ENCODE measurements at regions not wholly inside any gene's neighbourhood (a gene's known extent, or its start where the extent isn't known, plus 50 kb on each side); places are given as distances from the start of the nearest gene placed in this dataset.
A peak's percentile ranks its signal among the peaks of the same experiment; 100 is the strongest.
"Not testable (repeated sequence)": the region's sequence is repeated elsewhere in the genome, so short reads cannot be mapped to it uniquely, and the experiment has no call there.

DNA sequence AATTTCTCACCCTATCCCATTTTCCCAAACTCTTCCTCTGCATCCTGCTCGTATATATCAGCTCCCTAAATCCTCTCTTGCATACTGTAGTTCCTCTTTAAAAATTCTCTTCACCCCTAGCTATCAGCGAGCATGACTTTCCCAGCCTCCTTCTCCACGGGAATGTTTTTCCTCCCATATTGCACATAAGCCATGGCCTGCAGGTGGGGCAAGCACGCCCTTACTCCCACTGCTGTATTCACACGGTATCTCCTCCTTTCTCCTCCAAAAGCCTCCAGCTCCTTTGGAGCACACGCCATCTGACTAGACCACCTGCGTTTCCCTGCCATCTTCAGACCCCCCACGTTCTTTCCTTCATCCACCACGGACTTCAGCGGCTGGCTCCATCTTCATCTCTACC is 208.7 kb upstream of the FRG1 start:
- not testable (repeated sequence) for DNase-seq (ENCODE audit: low spot score in 2 of 2); H3K4me1 ChIP-seq; H3K27ac ChIP-seq; H3K9me3 ChIP-seq; H3K4me3 ChIP-seq; H3K27me3 ChIP-seq; H3K36me3 ChIP-seq
- WGBS, 2 donors = 79 to 82% methylated on average over 10 of the region's 10 CpGs

DNA sequence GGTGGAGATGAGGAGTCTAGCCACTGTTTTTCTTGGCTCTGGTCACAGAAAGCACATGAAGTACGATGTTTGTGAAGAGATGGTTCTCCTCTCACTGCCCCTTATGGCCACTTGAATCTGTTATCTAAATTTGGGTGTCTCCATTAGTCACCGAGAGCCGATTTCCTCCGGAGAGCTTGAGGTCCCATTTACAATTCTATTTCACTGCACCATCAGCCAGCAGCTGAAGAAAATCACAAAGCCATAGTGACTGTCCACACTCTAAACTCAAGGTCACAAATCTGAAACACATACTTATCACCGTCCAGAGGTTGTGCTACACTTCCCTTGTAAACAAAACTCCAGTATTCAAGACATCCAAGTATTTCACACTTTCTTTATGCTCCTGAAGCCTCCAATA is 207.2 kb upstream of the FRG1 start:
- not testable (repeated sequence) for H3K4me1 ChIP-seq; H3K27me3 ChIP-seq; H3K4me3 ChIP-seq; H3K36me3 ChIP-seq; DNase-seq (ENCODE audit: low spot score in 2 of 2); H3K27ac ChIP-seq; H3K9me3 ChIP-seq
- WGBS, 2 donors = 83 to 89% methylated on average over 5 of the region's 5 CpGs

DNA sequence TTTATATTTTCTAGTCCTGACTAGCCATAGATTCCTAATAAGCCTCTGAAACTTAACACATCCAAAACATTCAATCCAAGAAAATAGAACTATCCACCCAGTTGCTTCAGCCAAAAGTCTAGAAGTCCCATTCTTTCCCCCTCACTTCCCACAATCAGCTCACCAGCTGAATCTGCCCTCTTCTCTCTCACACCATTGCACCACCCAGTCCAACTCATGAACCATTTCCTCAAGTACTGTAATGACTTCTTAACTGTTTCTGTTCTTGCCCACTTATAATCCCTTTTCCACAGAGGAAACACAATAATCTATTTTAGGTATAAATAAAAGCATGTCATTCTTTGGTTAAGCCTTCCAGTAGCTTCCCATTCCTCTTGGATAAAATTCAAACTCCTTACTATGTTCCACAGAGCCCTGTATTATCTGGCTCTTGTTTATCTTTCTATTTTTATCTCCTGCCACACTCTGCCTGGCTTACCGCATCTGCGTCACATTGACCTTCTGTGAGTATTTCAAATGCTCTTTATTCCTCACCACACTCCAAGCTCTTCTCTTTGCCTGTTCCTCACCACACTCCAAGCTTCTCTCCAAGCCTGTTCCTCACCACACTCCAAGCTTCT is 205.9 kb upstream of the FRG1 start:
- not testable (repeated sequence) for H3K9me3 ChIP-seq; H3K36me3 ChIP-seq; H3K27me3 ChIP-seq; H3K4me1 ChIP-seq; DNase-seq (ENCODE audit: low spot score in 2 of 2); H3K4me3 ChIP-seq
- peak overlapping the region in 1 of 4 donors; percentile 4 for H3K27ac ChIP-seq
- WGBS, 2 donors = 13 to 57% methylated on average over 2 of the region's 2 CpGs

DNA sequence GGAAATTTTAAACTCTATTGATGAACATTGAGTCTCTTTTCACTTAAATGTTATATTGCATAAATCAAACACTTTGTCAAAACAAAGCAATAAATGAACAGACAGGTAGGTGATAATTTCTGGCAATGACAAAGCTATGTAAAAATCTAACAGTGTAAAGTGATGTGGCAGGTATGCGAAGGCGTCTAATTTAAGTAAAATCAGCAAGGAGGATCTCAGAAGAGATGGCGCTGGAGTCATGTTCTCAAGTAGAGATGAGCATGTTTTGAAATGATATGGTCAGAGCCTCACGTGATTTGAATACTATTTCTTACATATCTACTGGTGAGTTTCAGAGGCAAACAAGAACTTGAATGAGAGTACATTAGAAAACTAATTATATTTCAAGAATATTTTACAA is 204.0 kb upstream of the FRG1 start:
- not testable (repeated sequence) for H3K27me3 ChIP-seq; H3K36me3 ChIP-seq; H3K4me1 ChIP-seq; DNase-seq (ENCODE audit: low spot score in 2 of 2); H3K27ac ChIP-seq; H3K4me3 ChIP-seq; H3K9me3 ChIP-seq
- 90 to 91% methylated on average over 4 of the region's 4 CpGs for WGBS, 2 donors

DNA sequence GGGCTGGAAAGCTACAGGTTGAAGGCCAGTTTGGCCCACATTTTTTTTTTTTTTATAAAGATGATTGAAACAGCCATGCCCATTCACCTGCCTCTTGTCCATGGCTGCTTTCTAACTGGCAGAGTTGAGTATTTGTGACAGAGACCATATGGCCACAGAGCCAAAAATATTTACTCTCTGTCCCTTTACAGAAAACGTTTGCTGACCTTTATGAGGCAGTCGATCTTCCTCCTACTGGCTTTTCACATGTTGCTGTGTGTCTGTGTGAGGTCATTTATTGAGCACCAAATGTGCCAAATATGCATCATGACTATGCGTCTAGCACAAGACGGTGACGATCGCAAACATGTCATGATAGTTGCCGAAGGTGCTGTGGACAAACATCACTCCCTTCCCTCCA is 200.6 kb upstream of the FRG1 start:
- not testable (repeated sequence) for H3K36me3 ChIP-seq; H3K4me3 ChIP-seq; DNase-seq (ENCODE audit: low spot score in 2 of 2); H3K27me3 ChIP-seq; H3K27ac ChIP-seq; H3K4me1 ChIP-seq
- peaks cover 0 to 10% (median 0%) of the 10 kb centered on the region in 4 donors for H3K9me3 ChIP-seq
- 87% methylated on average over 7 of the region's 7 CpGs for WGBS, 2 donors

DNA sequence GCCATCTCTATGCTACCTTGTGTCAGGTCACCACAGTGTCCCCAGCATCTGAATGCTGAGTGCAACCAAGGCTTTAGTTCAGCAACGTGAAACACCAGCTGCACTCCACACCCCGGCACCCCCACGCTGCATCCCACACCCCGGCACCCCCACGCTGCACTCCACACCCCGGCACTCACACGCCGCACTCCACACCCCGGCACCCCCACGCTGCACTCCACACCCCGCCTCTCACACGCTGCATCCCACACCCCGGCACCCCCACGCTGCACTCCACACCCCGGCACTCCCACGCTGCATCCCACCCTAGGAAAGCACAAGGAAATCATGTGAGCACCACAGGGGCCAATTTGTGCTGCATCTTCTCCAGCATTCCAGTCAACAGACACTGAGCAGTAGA is 199.8 kb upstream of the FRG1 start:
- WGBS, 2 donors = 83 to 86% methylated on average over 15 to 16 of the region's 16 CpGs
- Histone ChIP-seq H3K4me1 (no peaks in the 10 kb centered on the region), H3K27ac (no peak overlapping the region), H3K4me3 (no peak overlapping the region), H3K27me3 (no peaks in the 10 kb centered on the region), H3K36me3 (no peaks in the 10 kb centered on the region), H3K9me3 (peaks cover 0 to 10% (median 0%) of the 10 kb centered on the region in 4 donors)
- no peak for DNase-seq (ENCODE audit: low spot score in 2 of 2)
- no peak for TF ChIP-seq POLR2A (IDR thresholded peaks at IDR 0.05)
- TF ChIP-seq, protein P1, sequence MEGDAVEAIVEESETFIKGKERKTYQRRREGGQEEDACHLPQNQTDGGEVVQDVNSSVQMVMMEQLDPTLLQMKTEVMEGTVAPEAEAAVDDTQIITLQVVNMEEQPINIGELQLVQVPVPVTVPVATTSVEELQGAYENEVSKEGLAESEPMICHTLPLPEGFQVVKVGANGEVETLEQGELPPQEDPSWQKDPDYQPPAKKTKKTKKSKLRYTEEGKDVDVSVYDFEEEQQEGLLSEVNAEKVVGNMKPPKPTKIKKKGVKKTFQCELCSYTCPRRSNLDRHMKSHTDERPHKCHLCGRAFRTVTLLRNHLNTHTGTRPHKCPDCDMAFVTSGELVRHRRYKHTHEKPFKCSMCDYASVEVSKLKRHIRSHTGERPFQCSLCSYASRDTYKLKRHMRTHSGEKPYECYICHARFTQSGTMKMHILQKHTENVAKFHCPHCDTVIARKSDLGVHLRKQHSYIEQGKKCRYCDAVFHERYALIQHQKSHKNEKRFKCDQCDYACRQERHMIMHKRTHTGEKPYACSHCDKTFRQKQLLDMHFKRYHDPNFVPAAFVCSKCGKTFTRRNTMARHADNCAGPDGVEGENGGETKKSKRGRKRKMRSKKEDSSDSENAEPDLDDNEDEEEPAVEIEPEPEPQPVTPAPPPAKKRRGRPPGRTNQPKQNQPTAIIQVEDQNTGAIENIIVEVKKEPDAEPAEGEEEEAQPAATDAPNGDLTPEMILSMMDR (IDR thresholded peaks at IDR 0.05) = no peak
- no peak for TF ChIP-seq EP300 (IDR thresholded peaks at IDR 0.05)

DNA sequence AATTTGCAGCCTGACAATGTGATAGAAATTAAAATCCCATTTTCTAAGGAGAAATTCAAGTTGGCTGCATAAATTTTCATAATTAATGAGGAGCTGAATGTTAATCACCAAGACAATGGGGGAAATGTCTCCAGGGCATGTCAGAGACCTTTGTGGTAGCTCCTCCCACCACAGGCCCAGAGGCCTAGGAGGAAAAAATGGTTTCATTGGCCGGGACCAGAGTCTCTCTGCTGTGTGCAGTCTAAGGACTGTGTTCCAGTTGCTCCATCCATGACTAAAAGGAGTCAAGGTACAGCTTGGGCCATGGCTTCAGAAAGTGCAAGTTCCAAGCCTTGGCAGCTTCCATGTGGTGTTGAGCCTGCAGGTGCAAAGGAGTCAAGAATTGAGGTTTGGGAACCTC is 187.6 kb upstream of the FRG1 start:
- not testable (repeated sequence) for H3K4me3 ChIP-seq; H3K4me1 ChIP-seq; H3K9me3 ChIP-seq; H3K27ac ChIP-seq; H3K27me3 ChIP-seq; DNase-seq (ENCODE audit: low spot score in 2 of 2); H3K36me3 ChIP-seq
- WGBS, 2 donors = 64 to 75% methylated on average over 1 of the region's 1 CpG

DNA sequence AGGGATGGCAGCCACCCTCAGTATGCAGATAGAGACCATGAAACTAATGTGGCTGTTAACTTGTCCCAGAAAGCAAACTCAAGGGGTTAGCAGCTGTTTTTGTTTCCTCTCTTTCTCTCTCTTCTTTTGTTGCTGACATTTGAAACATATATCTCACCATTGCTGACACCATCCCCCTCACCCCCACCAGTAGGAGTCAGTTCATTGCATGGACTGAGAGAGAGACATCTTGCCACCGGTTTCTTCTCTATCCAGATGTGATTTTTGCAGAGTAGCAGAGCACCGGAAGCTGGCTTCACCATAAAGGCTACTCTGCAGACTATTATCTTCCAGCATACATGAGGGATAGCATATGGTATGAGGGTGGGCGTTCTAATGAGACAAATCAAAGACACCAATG is 177.1 kb upstream of the FRG1 start:
- Histone ChIP-seq H3K9me3 (no peaks in the 10 kb centered on the region), H3K4me3 (no peak overlapping the region), H3K4me1 (no peaks in the 10 kb centered on the region), H3K36me3 (no peaks in the 10 kb centered on the region), H3K27ac (no peak overlapping the region), H3K27me3 (no peaks in the 10 kb centered on the region)
- no peak for TF ChIP-seq EP300 (IDR thresholded peaks at IDR 0.05)
- TF ChIP-seq, protein P1 (IDR thresholded peaks at IDR 0.05) = no peak
- TF ChIP-seq POLR2A (IDR thresholded peaks at IDR 0.05) = no peak
- DNase-seq (ENCODE audit: low spot score in 2 of 2) = no peak
- WGBS, 2 donors = 62 to 71% methylated on average over 3 of the region's 3 CpGs
